ENCODE measurements at regions not wholly inside any gene's neighbourhood (a gene's known extent, or its start where the extent isn't known, plus 50 kb on each side); places are given as distances from the start of the nearest gene placed in this dataset.

DNA sequence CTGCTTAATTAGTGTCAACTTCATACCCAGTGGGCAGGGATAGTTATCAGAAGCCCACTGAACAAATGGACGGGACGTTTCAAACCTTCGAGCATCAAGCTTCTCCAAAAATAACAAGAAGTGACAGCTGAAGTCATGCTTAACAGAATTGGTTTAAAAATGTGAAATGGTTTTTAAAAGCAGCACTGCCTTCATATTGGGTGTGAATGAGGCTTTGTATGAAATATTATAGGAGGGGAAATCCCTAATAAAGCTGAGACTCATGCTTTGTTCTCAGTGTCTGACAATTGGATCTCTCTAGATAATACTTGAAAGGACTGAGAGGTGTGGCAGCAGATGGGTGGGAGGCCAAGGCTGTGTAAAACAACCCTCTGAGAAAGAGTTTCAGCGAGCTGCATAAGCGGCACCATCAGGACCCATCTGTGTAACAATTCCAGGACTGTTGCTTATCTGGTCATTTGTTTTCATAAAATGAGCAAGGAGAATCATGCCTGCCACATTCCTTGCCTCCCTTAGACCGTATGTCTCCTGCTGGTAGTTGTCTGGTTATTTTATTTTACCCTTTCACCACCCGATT, 667.7 kb downstream of the DIAPH3 start:
- Histone ChIP-seq H3K4me3 (ENCODE audit: low read length) (no peak overlapping the region), H3K9me3 (ENCODE audit: control insufficient read depth in 1 of 2, insufficient read depth in 1 of 2, low read length in 2 of 2) (no peaks in the 10 kb centered on the region), H3K27ac (ENCODE audit: low read depth in 1 of 2, low read length in 2 of 2) (no peak overlapping the region), H3K36me3 (ENCODE audit: insufficient read depth, low read length) (no peaks in the 10 kb centered on the region), H3K27me3 (ENCODE audit: control insufficient read depth in 1 of 2, insufficient read depth in 2 of 2, low read length in 2 of 2) (no peaks in the 10 kb centered on the region), H3K4me1 (ENCODE audit: insufficient read depth, low read length) (no peaks in the 10 kb centered on the region)
- ChIA-PET POLR2A (no interaction called here), CTCF (no interaction called here)
- H3K4me1 Mint-ChIP-seq (ENCODE audit: low read depth) = no peaks in the 10 kb centered on the region
- TF ChIP-seq, protein P1, sequence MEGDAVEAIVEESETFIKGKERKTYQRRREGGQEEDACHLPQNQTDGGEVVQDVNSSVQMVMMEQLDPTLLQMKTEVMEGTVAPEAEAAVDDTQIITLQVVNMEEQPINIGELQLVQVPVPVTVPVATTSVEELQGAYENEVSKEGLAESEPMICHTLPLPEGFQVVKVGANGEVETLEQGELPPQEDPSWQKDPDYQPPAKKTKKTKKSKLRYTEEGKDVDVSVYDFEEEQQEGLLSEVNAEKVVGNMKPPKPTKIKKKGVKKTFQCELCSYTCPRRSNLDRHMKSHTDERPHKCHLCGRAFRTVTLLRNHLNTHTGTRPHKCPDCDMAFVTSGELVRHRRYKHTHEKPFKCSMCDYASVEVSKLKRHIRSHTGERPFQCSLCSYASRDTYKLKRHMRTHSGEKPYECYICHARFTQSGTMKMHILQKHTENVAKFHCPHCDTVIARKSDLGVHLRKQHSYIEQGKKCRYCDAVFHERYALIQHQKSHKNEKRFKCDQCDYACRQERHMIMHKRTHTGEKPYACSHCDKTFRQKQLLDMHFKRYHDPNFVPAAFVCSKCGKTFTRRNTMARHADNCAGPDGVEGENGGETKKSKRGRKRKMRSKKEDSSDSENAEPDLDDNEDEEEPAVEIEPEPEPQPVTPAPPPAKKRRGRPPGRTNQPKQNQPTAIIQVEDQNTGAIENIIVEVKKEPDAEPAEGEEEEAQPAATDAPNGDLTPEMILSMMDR (IDR thresholded peaks at IDR 0.05) = no peak
- H3K27ac Mint-ChIP-seq = no peak overlapping the region
- DNase-seq (no peak), ATAC-seq (ENCODE audit: poor library complexity) (no peak)
- H3K36me3 Mint-ChIP-seq (ENCODE audit: low read depth) = no peaks in the 10 kb centered on the region
- no peak overlapping the region for H3K4me3 Mint-ChIP-seq
- H3K9me3 Mint-ChIP-seq = no peaks in the 10 kb centered on the region
- intact Hi-C loops (cut with DNase I, micrococcal nuclease) = no loop called here
- no peaks in the 10 kb centered on the region for H3K27me3 Mint-ChIP-seq

DNA sequence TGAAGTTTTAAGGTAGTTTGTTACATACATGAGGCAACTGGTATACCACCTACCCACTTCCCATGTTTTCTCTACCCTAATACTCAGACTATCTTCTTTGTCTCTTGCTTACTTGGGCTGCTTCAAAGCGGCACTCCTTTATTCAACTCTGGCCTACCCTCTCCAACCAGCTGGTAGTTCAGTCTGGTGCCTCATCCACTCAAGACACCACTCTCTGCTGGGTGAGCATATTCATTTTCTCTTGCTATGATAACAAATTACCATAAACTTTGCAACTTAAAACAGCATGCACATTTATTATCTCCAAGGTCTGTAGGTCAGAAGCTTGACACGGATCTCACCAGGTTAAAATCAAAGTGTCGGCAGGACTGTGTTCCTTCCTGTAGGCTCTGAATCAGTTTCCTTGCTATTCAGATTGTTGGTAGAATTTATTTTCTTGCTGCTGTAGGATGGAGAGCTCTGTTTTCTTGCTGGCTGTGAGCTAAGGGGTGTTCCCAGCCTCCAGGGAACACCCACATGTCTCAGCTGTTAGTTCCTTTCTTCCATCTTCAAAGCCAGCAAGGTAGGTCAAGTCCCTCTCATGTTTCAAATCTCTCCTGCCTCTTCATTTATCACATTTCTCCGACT, 666.0 kb downstream of the DIAPH3 start:
- Histone ChIP-seq H3K36me3 (ENCODE audit: insufficient read depth, low read length) (no peaks in the 10 kb centered on the region), H3K4me3 (ENCODE audit: low read length) (no peak overlapping the region), H3K27me3 (ENCODE audit: control insufficient read depth in 1 of 2, insufficient read depth in 2 of 2, low read length in 2 of 2) (no peaks in the 10 kb centered on the region), H3K9me3 (ENCODE audit: control insufficient read depth in 1 of 2, insufficient read depth in 1 of 2, low read length in 2 of 2) (no peaks in the 10 kb centered on the region), H3K27ac (ENCODE audit: low read depth in 1 of 2, low read length in 2 of 2) (no peak overlapping the region), H3K4me1 (ENCODE audit: insufficient read depth, low read length) (no peaks in the 10 kb centered on the region)
- intact Hi-C loops (cut with DNase I, micrococcal nuclease) = no loop called here
- H3K4me3 Mint-ChIP-seq = no peak overlapping the region
- ChIA-PET POLR2A (no interaction called here), CTCF (no interaction called here)
- H3K36me3 Mint-ChIP-seq (ENCODE audit: low read depth) = no peaks in the 10 kb centered on the region
- no peaks in the 10 kb centered on the region for H3K4me1 Mint-ChIP-seq (ENCODE audit: low read depth)
- no peak overlapping the region for H3K27ac Mint-ChIP-seq
- no peaks in the 10 kb centered on the region for H3K27me3 Mint-ChIP-seq
- H3K9me3 Mint-ChIP-seq = no peaks in the 10 kb centered on the region
- DNase-seq (no peak), ATAC-seq (ENCODE audit: poor library complexity) (no peak)
- TF ChIP-seq, protein P1 (IDR thresholded peaks at IDR 0.05) = no peak

DNA sequence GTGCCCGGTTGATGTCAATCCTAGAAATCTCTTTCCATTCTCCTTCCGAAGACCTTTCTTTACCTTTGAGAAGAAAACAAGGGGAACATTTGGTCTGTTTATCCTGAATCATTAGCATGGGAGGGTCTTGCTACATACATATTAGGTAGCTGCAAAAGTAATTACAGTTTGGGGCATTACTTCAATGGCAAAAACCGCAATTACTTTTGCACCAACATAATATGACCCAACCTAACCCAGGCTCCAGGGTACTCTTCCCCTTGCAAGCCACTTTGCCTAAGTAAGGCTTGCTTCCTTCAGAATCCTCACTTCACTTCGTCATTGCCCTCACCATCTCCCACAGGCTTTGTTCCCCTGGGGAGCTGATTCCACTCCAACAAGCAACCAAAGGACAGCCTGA, 662.7 kb downstream of the DIAPH3 start:
- H3K4me3 Mint-ChIP-seq = no peak overlapping the region
- H3K36me3 Mint-ChIP-seq (ENCODE audit: low read depth) = no peaks in the 10 kb centered on the region
- POLR2A ChIA-PET = no interaction called here
- no peaks in the 10 kb centered on the region for H3K9me3 Mint-ChIP-seq
- H3K9me3 ChIP-seq (ENCODE audit: control insufficient read depth in 1 of 2, insufficient read depth in 1 of 2, low read length in 2 of 2) = no peaks in the 10 kb centered on the region
- TF ChIP-seq, protein P1 (IDR thresholded peaks at IDR 0.05) = no peak
- H3K4me1 Mint-ChIP-seq (ENCODE audit: low read depth) = no peaks in the 10 kb centered on the region
- no peaks in the 10 kb centered on the region for H3K36me3 ChIP-seq (ENCODE audit: insufficient read depth, low read length)
- no peak overlapping the region for H3K27ac ChIP-seq (ENCODE audit: low read depth in 1 of 2, low read length in 2 of 2)
- H3K27me3 ChIP-seq (ENCODE audit: control insufficient read depth in 1 of 2, insufficient read depth in 2 of 2, low read length in 2 of 2) = no peaks in the 10 kb centered on the region
- ATAC-seq (ENCODE audit: poor library complexity) (no peak), DNase-seq (no peak)
- no peak overlapping the region for H3K4me3 ChIP-seq (ENCODE audit: low read length)
- no peak overlapping the region for H3K27ac Mint-ChIP-seq
- H3K27me3 Mint-ChIP-seq = no peaks in the 10 kb centered on the region
- intact Hi-C loops (cut with DNase I, micrococcal nuclease) = no loop called here
- CTCF ChIA-PET = no interaction called here
- H3K4me1 ChIP-seq (ENCODE audit: insufficient read depth, low read length) = no peaks in the 10 kb centered on the region

All from CD4-positive, alpha-beta T cell (primary cell).